IMR-90 (cell line): ENCODE measurements at regions not wholly inside any gene's neighbourhood (a gene's known extent, or its start where the extent isn't known, plus 50 kb on each side); places are given as distances from the start of the nearest gene placed in this dataset.

Experiments used
- ATAC-seq: fragments of 200-7000 bp; cut with Tn5 transposase; 2 replicates; pipeline ENCODE4 v1.9.1; 2020; ENCODE audit warnings: low read depth, mild to moderate bottlenecking, moderate library complexity
- BruUV-seq: library from RNA; stranded (reverse); fragments of 400-500 nt; replicated peaks from 2 replicates; lab custom pipeline; 2021; lab: Mats Ljungman, UMichigan
- CTCF ChIA-PET: fragments of 300-600 bp; formaldehyde crosslinking; extraction: SDS; loops from one replicate; lab custom pipeline; 2021; ENCODE audit warnings: antibody characterized with exemption; lab: Yijun Ruan, JAX
- POLR2A ChIA-PET: fragments of 300-600 bp; sonication (Branson Sonifier 250); formaldehyde crosslinking; loops from one replicate; lab custom pipeline; 2022; ENCODE audit warnings: antibody characterized with exemption; ENCODE audit not compliant: unreplicated experiment; lab: Charles Lee
- DNase-seq: peaks from one replicate; pipeline ENCODE4 v3.0.0; 2013
- H2AFZ ChIP-seq: replicated peaks from 2 replicates; pipeline ENCODE3; 2013; ENCODE audit warnings: low read length, mild to moderate bottlenecking; ENCODE audit not compliant: poor library complexity
- H2AK5ac ChIP-seq: 2 replicates; pipeline ENCODE4 v1.6.1; 2013; ENCODE audit warnings: low read depth, low read length, inconsistent platforms
- H2AK9ac ChIP-seq: replicated peaks from 2 replicates; pipeline ENCODE3; 2013; ENCODE audit warnings: mild to moderate bottlenecking, low read depth, low read length, moderate library complexity; ENCODE audit not compliant: poor library complexity
- H2BK120ac ChIP-seq: 2 replicates; pipeline ENCODE4 v1.6.1; 2013; ENCODE audit warnings: low read depth, low read length, inconsistent platforms
- H2BK15ac ChIP-seq: 3 replicates; pipeline ENCODE4 v1.6.1; 2013; ENCODE audit warnings: low read depth, low read length, inconsistent platforms
- H2BK20ac ChIP-seq: 2 replicates; pipeline ENCODE4 v1.6.1; 2013; ENCODE audit warnings: low read depth, mild to moderate bottlenecking, inconsistent platforms, low read length, moderate library complexity
- H2BK5ac ChIP-seq: 2 replicates; pipeline ENCODE4 v1.6.1; 2013; ENCODE audit warnings: mild to moderate bottlenecking, low read depth, low read length, inconsistent platforms; ENCODE audit not compliant: poor library complexity, severe bottlenecking
- H3K14ac ChIP-seq: replicated peaks from 2 replicates; pipeline ENCODE4 v1.6.1; 2013; ENCODE audit warnings: low read depth, low read length, inconsistent platforms
- H3K18ac ChIP-seq: 2 replicates; pipeline ENCODE4 v1.6.1; 2013; ENCODE audit warnings: low read depth, low read length, control low read depth
- H3K23ac ChIP-seq: 2 replicates; pipeline ENCODE4 v1.6.1; 2013; ENCODE audit warnings: low read depth, low read length, inconsistent platforms
- H3K27ac ChIP-seq: 2 replicates; pipeline ENCODE4 v1.5.1; 2013; ENCODE audit warnings: mild to moderate bottlenecking, control low read depth, low read length; ENCODE audit not compliant: insufficient read depth
- H3K27me3 ChIP-seq: 2 replicates; pipeline ENCODE4 v1.6.1; 2013; ENCODE audit warnings: low read length; ENCODE audit not compliant: control insufficient read depth, insufficient read depth
- H3K36me3 ChIP-seq: 2 replicates; pipeline ENCODE4 v1.6.1; 2013; ENCODE audit warnings: low read length, mixed read lengths; ENCODE audit not compliant: control insufficient read depth, insufficient read depth
- H3K4ac ChIP-seq: 2 replicates; pipeline ENCODE4 v1.6.1; 2013; ENCODE audit warnings: low read depth, low read length, inconsistent platforms
- H3K4me1 ChIP-seq: 2 replicates; pipeline ENCODE4 v1.6.1; 2013; ENCODE audit warnings: low read length, mixed read lengths; ENCODE audit not compliant: control insufficient read depth, insufficient read depth
- H3K4me2 ChIP-seq: 2 replicates; pipeline ENCODE4 v1.6.1; 2013; ENCODE audit warnings: low read depth, mild to moderate bottlenecking, control low read depth, low read length, moderate library complexity
- H3K4me3 ChIP-seq: 2 replicates; pipeline ENCODE4 v1.5.1; 2013; ENCODE audit warnings: low read depth, mild to moderate bottlenecking, control low read depth, low read length, moderate library complexity; ENCODE audit not compliant: insufficient read depth
- H3K56ac ChIP-seq: 2 replicates; pipeline ENCODE4 v1.6.1; 2013; ENCODE audit warnings: low read length, inconsistent platforms; ENCODE audit not compliant: insufficient read depth; ENCODE audit errors: extremely low read depth
- H3K79me1 ChIP-seq, 2 experiments: 2 replicates each; pipeline ENCODE4 v1.6.1; 2013; ENCODE audit warnings: low read length in 2 of 2, inconsistent platforms in 1 of 2, low read depth in 1 of 2
- H3K9ac ChIP-seq: 2 replicates; pipeline ENCODE4 v1.6.1; 2013; ENCODE audit warnings: low read depth, low read length, control low read depth
- H3K9me1 ChIP-seq: 2 replicates; pipeline ENCODE4 v1.6.1; 2013; ENCODE audit warnings: low read length, inconsistent platforms; ENCODE audit not compliant: insufficient read depth
- H3K9me3 ChIP-seq: 2 replicates; pipeline ENCODE4 v1.6.1; 2013; ENCODE audit warnings: low read length; ENCODE audit not compliant: control insufficient read depth, insufficient read depth
- H4K20me1 ChIP-seq: 2 replicates; pipeline ENCODE4 v1.6.1; 2013; ENCODE audit warnings: low read length, inconsistent platforms; ENCODE audit not compliant: insufficient read depth
- H4K5ac ChIP-seq: 2 replicates; pipeline ENCODE4 v1.6.1; 2013; ENCODE audit warnings: mild to moderate bottlenecking, low read depth, low read length, control low read depth
- H4K8ac ChIP-seq, 2 experiments: 2 replicates each; pipeline ENCODE4 v1.6.1; 2013; ENCODE audit warnings: low read depth in 2 of 2, low read length in 2 of 2, control low read depth in 1 of 2, inconsistent platforms in 1 of 2
- H4K91ac ChIP-seq: 2 replicates; pipeline ENCODE4 v1.6.1; 2013; ENCODE audit warnings: low read depth, low read length, inconsistent platforms; ENCODE audit not compliant: insufficient read depth
- BHLHE40 ChIP-seq: fragments of 150-350 bp; IDR thresholded peaks from 2 replicates; pipeline ENCODE4 v1.6.1; 2016; ENCODE audit warnings: mild to moderate bottlenecking, low read depth, low read length
- CEBPB ChIP-seq: IDR thresholded peaks from 2 replicates; pipeline ENCODE4 v1.6.1; 2012; ENCODE audit warnings: low read depth, low read length, improper control_type of control experiment
- CHD1 ChIP-seq: IDR thresholded peaks from 2 replicates; pipeline ENCODE4 v1.6.1; 2012; ENCODE audit warnings: low read depth, low read length, improper control_type of control experiment
- CTCF ChIP-seq: conservative IDR thresholded peaks from 2 replicates; pipeline ENCODE4 v1.5.1; 2012; ENCODE audit warnings: mild to moderate bottlenecking, low read depth, low read length, improper control_type of control experiment
- ELK1 ChIP-seq: fragments of 150-350 bp; IDR thresholded peaks from 2 replicates; pipeline ENCODE4 v1.6.1; 2016; ENCODE audit warnings: low read depth, mild to moderate bottlenecking, low read length, moderate library complexity, borderline replicate concordance
- MAFK ChIP-seq: IDR thresholded peaks from 2 replicates; pipeline ENCODE4 v1.6.1; 2012; ENCODE audit warnings: low read depth, low read length, improper control_type of control experiment
- MXI1 ChIP-seq: IDR thresholded peaks from 2 replicates; pipeline ENCODE4 v1.6.1; 2012; ENCODE audit warnings: low read depth, mild to moderate bottlenecking, low read length, moderate library complexity, borderline replicate concordance
- NFE2L2 ChIP-seq: fragments of 150-350 bp; IDR thresholded peaks from 2 replicates; pipeline ENCODE4 v1.6.1; 2016; ENCODE audit warnings: low read depth, mild to moderate bottlenecking, low read length
- RFX5 ChIP-seq: IDR thresholded peaks from 2 replicates; pipeline ENCODE4 v1.8.0; 2012; ENCODE audit warnings: low read depth, mild to moderate bottlenecking, low read length, moderate library complexity
- SMC3 ChIP-seq: fragments of 150-350 bp; IDR thresholded peaks from 2 replicates; pipeline ENCODE4 v1.6.1; 2016; ENCODE audit warnings: low read depth, mild to moderate bottlenecking, antibody characterized with exemption, low read length, moderate library complexity
- WGBS, 2 experiments: methylation state at CpG; one replicate each; pipeline versions ENCODE4 v1.1.5 to v1.1.7; 2013; ENCODE audit warnings: missing lambda C conversion rate in 2 of 2; ENCODE audit not compliant: insufficient read length in 1 of 2; ENCODE audit errors: extremely low coverage in 2 of 2; 5-methylcytosine and 5-hydroxymethylcytosine counted together
- dilution Hi-C: fragments of 300-500 bp; cut with HindIII; formaldehyde crosslinking; loops from one replicate; pipeline ENCODE4 v1.14.3; 2018; ENCODE audit warnings: low sequenced_read_pairs; ENCODE audit not compliant: unreplicated experiment
- in situ Hi-C: fragments of 300-500 bp; cut with MboI; formaldehyde crosslinking; loops from 3 replicates; pipeline ENCODE4 v1.14.3; 2019; ENCODE audit warnings: low sequenced_read_pairs, inconsistent platforms, mixed read lengths
- intact Hi-C: fragments of 100-400 bp; cut with micrococcal nuclease; formaldehyde crosslinking; loops from 2 replicates; pipeline ENCODE4 v1.10.0; 2022

GRCh38 chr3:74281705-74282104 lies 332.8 kb downstream of the CNTN3 start:
- DNase-seq: no peak

More at GRCh38 chr3:74281705-74282104, 332.8 kb downstream of the CNTN3 start:
- no peak overlapping the region for H3K23ac ChIP-seq
- H3K4me1 ChIP-seq: no peaks in the 10 kb centered on the region
- no peak overlapping the region for H4K5ac ChIP-seq
- no peak overlapping the region for H4K8ac ChIP-seq
- H4K91ac ChIP-seq: no peak overlapping the region
- H2BK120ac ChIP-seq: no peak overlapping the region
- no peak overlapping the region for H3K4ac ChIP-seq
- intact Hi-C loops: no loop called here
- no peaks in the 10 kb centered on the region for H3K27me3 ChIP-seq
- ChIA-PET POLR2A (no interaction called here), CTCF (interaction anchor here (0.6 kb wide), 1 partner anchor 104 kb away, joined by 3 read pairs; no protein-coding TSS in a partner anchor)
- H2AK9ac ChIP-seq: no peak overlapping the region
- ATAC-seq: no peak
- no peaks in the 10 kb centered on the region for H4K20me1 ChIP-seq
- dilution Hi-C loops: no loop called here
- H2AFZ ChIP-seq: no peak overlapping the region
- H3K79me1 ChIP-seq: no peaks in the 10 kb centered on the region
- no peak overlapping the region for H2BK20ac ChIP-seq
- no TSS peak for BruUV-seq
- no peak overlapping the region for H2BK5ac ChIP-seq
- H3K9ac ChIP-seq: no peak overlapping the region
- H3K36me3 ChIP-seq: no peaks in the 10 kb centered on the region
- H3K4me3 ChIP-seq: no peak overlapping the region
- no peak for TF ChIP-seq MXI1
- no peak for TF ChIP-seq RFX5
- TF ChIP-seq CTCF: no peak
- no peak for TF ChIP-seq MAFK
- no peak for TF ChIP-seq CEBPB
- TF ChIP-seq CHD1: no peak
- no peak for TF ChIP-seq BHLHE40
- no peak for TF ChIP-seq NFE2L2
- no peak for TF ChIP-seq ELK1
- TF ChIP-seq SMC3: no peak
- in situ Hi-C loops: no loop called here
- H3K9me1 ChIP-seq: no peaks in the 10 kb centered on the region
- H3K56ac ChIP-seq: no peak overlapping the region
- no peak overlapping the region for H3K18ac ChIP-seq
- no peak overlapping the region for H3K14ac ChIP-seq
- no peak overlapping the region for H3K27ac ChIP-seq
- WGBS, 2 experiments: 57% methylated on average over 1 of the region's 1 CpG; no CpG with 5 or more reads in 1 of the 2 experiments
- H2BK15ac ChIP-seq: no peak overlapping the region
- no peak overlapping the region for H3K4me2 ChIP-seq
- H3K9me3 ChIP-seq: no peaks in the 10 kb centered on the region
- H2AK5ac ChIP-seq: no peak overlapping the region
